ENCODE measurements at regions not wholly inside any gene's neighbourhood (a gene's known extent, or its start where the extent isn't known, plus 50 kb on each side); places are given as distances from the start of the nearest gene placed in this dataset.

GRCh38 chr19:30228113-30228834 lies 143.9 kb upstream of the ZNF536 start:
- no peak for TF ChIP-seq CTCF (IDR thresholded peaks at IDR 0.05; ENCODE audit: unreplicated experiment)
- CTCF ChIA-PET, result no interaction called here
- Mint-ChIP-seq H3K4me3 (ENCODE audit: low read depth, unreplicated experiment) (no peak overlapping the region), H3K27me3 (ENCODE audit: unreplicated experiment) (peaks cover 50% of the 10 kb centered on the region), H3K27ac (ENCODE audit: unreplicated experiment) (no peak overlapping the region), H3K4me1 (ENCODE audit: low read depth, unreplicated experiment) (peaks cover 7% of the 10 kb centered on the region), H3K36me3 (ENCODE audit: insufficient read depth, unreplicated experiment) (peaks cover 12% of the 10 kb centered on the region), H3K9me3 (ENCODE audit: low read depth, unreplicated experiment) (peaks cover 5% of the 10 kb centered on the region)
- intact Hi-C loops (cut with micrococcal nuclease; ENCODE audit: unreplicated experiment), result no loop called here
- no peak for DNase-seq
- no TSS peak for BruUV-seq (replicated peaks)

GRCh38 chr19:30228835-30229524 lies 143.2 kb upstream of the ZNF536 start:
- DNase-seq, result no peak
- Mint-ChIP-seq H3K9me3 (ENCODE audit: low read depth, unreplicated experiment) (peaks cover 5% of the 10 kb centered on the region), H3K4me1 (ENCODE audit: low read depth, unreplicated experiment) (peaks cover 7% of the 10 kb centered on the region), H3K36me3 (ENCODE audit: insufficient read depth, unreplicated experiment) (peaks cover 12% of the 10 kb centered on the region), H3K4me3 (ENCODE audit: low read depth, unreplicated experiment) (no peak overlapping the region), H3K27ac (ENCODE audit: unreplicated experiment) (no peak overlapping the region), H3K27me3 (ENCODE audit: unreplicated experiment) (peaks cover 45% of the 10 kb centered on the region)
- intact Hi-C loops (cut with micrococcal nuclease; ENCODE audit: unreplicated experiment), result no loop called here
- no TSS peak for BruUV-seq (replicated peaks)
- TF ChIP-seq CTCF (IDR thresholded peaks at IDR 0.05; ENCODE audit: unreplicated experiment), result no peak
- CTCF ChIA-PET, result no interaction called here

- no peak for DNase-seq
- peaks cover 5% of the 10 kb centered on the region for H3K9me3 Mint-ChIP-seq (ENCODE audit: low read depth, unreplicated experiment)
- TF ChIP-seq CTCF (IDR thresholded peaks at IDR 0.05; ENCODE audit: unreplicated experiment), result no peak
- peaks cover 12% of the 10 kb centered on the region for H3K36me3 Mint-ChIP-seq (ENCODE audit: insufficient read depth, unreplicated experiment)
- CTCF ChIA-PET, result no interaction called here
- H3K27ac Mint-ChIP-seq (ENCODE audit: unreplicated experiment), result no peak overlapping the region
- peaks cover 45% of the 10 kb centered on the region for H3K27me3 Mint-ChIP-seq (ENCODE audit: unreplicated experiment)
- intact Hi-C loops (cut with micrococcal nuclease; ENCODE audit: unreplicated experiment), result no loop called here
- no peak overlapping the region for H3K4me3 Mint-ChIP-seq (ENCODE audit: low read depth, unreplicated experiment)
- peaks cover 7% of the 10 kb centered on the region for H3K4me1 Mint-ChIP-seq (ENCODE audit: low read depth, unreplicated experiment)
- no TSS peak for BruUV-seq (replicated peaks)
Measured at GRCh38 chr19:30229525-30230174, 142.5 kb upstream of the ZNF536 start.

GRCh38 chr19:30231408-30232318 lies 140.5 kb upstream of the ZNF536 start:
- TF ChIP-seq CTCF (IDR thresholded peaks at IDR 0.05; ENCODE audit: unreplicated experiment), result no peak
- Mint-ChIP-seq H3K4me3 (ENCODE audit: low read depth, unreplicated experiment) (no peak overlapping the region), H3K27ac (ENCODE audit: unreplicated experiment) (no peak overlapping the region), H3K27me3 (ENCODE audit: unreplicated experiment) (peaks cover 39% of the 10 kb centered on the region), H3K4me1 (ENCODE audit: low read depth, unreplicated experiment) (peaks cover 7% of the 10 kb centered on the region), H3K9me3 (ENCODE audit: low read depth, unreplicated experiment) (no peaks in the 10 kb centered on the region), H3K36me3 (ENCODE audit: insufficient read depth, unreplicated experiment) (peaks cover 8% of the 10 kb centered on the region)
- BruUV-seq (replicated peaks), result no TSS peak
- intact Hi-C loops (cut with micrococcal nuclease; ENCODE audit: unreplicated experiment), result no loop called here
- DNase-seq, result no peak
- CTCF ChIA-PET, result no interaction called here

All from Calu3 (cell line).